Hematopoietic multipotent progenitor cell treated with erythropoietin and hydrocortisone succinate and interleukin-3 and kit ligand, for 15 days (in vitro differentiated cells): ENCODE measurements at regions not wholly inside any gene's neighbourhood (a gene's known extent, or its start where the extent isn't known, plus 50 kb on each side); places are given as distances from the start of the nearest gene placed in this dataset.
"Not testable (repeated sequence)": the region's sequence is repeated elsewhere in the genome, so short reads cannot be mapped to it uniquely, and the experiment has no call there.

Experiments used
- DNase-seq: peaks from one replicate; pipeline ENCODE4 v3.0.0-alpha.2; 2015; ENCODE audit warnings: low spot score

- DNase-seq, result no peak
Measured at GRCh38 chr3:137116619-137117018, 158.8 kb downstream of the IL20RB start.

- no peak for DNase-seq
Measured at GRCh38 chr3:137121704-137122314, 164.0 kb downstream of the IL20RB start.

GRCh38 chr3:137131081-137131480 lies 173.3 kb downstream of the IL20RB start:
- DNase-seq, result no peak

GRCh38 chr3:137134431-137134830 lies 176.6 kb downstream of the IL20RB start:
- no peak for DNase-seq

DNA sequence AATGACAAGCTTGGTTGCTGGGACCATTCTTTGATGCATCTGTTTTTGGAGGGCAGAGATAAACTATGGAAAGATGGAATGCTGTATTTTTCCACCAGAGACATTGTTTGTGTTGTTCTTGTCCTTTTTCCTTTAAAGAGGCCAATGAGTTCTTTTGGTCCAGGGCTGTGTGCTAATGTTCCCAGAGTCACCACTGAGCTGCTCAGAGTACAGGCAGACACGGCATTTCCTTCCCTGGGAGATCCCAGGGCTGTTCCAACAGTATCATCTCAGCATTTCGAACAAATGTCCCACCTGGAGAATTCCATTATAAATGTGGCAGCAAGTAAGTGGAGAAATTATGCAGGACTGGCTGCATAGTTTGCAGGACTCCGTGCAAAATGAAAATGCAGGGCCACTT lies 190.6 kb downstream of the IL20RB start:
- no peak for DNase-seq

DNA sequence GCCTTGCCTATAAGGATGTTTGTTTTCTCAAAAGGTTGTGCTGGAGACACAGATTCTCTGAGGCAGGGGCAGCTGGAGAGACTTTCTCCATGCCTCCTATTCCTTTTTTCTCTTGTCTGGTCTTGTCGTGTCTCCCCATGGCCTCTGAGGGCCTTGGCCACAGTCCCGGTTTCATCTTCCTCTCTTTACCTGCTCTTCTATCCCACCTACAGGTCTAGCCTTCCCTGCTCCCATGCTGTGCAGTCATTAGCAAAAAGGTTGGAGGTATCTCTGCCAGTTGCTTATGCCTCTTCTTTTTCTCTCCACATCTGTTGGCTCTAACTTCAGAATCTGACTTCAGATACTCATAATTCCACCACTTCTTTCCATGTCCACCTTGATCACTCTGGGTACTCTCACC lies 191.1 kb downstream of the IL20RB start:
- DNase-seq, result no peak

DNA sequence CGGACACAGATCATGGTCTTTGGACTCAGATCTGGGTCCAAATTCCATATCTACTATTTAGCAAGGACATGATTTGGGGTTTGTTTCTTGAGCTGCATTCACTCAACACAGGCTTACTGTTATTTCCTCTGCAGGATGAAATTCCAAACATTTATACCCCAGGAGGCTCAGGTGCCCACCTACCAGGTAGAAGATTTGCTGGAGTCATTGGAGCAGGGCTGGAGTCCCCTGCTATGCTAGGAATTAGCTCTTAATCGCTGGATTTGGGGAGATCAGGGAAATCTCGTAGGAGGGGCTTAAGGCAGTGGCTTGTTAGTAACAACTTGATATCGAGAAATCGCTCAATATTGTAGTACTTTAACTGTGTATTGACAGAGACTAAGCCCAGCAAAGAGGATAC lies 193.0 kb downstream of the IL20RB start:
- no peak for DNase-seq

DNA sequence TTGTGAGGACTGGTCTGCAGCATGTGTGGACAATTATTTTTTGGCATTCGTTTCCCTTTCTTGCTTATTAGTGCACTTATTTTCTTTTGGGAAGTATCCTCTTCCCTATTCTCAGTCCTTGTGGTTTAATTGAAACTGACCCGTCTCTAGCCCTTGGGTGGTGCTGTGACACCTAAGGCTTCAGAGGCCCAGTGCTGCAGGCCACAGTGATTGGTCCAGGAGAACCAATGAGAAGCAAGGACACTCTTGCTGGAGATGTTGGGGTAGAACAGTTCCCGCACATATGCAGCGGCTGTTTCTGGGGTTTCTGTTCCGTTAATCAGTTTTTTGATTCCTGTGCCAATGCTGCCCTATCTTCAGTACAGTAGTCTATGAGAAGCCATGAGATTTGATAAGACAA lies 195.3 kb downstream of the IL20RB start:
- not testable (repeated sequence) for DNase-seq

DNA sequence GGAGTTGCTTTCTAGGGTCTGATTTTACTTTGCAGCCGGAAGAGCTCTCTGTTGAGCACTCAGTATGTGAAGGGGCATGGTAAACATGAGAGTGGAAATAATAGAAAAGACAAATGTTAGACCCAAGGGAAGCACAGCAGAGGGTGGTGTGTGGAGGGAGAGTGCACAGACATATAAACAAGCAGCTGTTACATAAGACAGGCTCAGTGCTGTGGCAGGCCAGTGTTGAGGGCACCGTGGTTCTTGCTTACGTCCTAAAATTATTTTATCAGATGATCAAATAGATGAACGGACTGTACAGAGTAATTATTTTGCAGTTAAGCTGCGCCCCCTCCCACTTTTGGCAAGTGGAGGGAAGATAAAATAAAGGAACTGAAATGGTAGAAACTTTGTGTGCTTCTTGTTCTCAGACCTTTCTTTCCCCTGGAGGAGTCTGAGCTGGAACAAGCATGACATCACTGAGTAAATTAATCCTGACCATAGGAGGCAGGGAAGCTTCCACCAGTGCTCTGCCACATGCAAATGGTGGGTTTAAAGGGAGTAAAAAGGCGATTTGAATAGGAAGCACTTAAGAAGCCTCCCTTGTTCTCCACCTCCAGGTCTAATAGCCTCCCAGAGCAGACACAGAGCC lies 205.6 kb downstream of the IL20RB start:
- DNase-seq, result no peak

- no peak for DNase-seq
Measured at GRCh38 chr3:137163958-137164357, 206.2 kb downstream of the IL20RB start.

GRCh38 chr3:137165117-137165806 lies 207.5 kb downstream of the IL20RB start:
- DNase-seq, result no peak

DNA sequence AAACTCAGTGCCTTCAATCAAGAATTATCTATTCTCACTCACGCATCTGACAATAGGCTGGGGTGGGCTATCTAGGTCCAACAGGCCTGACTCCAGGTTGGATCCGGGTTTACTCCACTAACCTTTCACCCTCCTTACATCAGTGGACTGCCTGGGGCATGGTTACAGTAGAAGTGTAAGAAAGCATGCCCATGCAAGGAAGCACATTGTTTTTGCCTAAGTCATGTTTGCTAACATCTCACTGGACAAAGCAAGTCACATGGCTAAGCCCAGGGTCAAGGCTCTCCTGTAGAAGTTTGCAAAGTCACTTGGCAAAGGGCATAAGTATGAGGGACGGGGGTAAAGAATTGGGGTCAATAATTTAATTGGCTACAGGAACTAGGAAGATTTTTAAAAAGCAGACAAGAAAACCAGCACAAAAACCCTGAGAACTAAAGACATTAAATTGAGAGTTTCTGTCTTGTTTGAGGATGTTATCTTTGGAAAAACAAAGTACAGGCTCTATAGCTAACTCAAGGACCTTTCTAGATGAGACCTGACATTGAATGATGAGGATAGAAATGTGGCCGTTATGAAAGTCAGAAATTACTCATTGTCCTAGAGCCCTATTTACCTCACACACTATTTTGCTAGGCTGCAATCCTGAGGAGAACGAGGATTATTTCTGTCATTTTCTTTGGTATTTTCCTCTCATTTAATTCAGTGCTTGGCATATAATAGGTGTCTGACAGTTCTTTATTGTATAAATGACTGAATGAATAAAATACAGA lies 214.2 kb downstream of the IL20RB start:
- DNase-seq, result no peak

DNA sequence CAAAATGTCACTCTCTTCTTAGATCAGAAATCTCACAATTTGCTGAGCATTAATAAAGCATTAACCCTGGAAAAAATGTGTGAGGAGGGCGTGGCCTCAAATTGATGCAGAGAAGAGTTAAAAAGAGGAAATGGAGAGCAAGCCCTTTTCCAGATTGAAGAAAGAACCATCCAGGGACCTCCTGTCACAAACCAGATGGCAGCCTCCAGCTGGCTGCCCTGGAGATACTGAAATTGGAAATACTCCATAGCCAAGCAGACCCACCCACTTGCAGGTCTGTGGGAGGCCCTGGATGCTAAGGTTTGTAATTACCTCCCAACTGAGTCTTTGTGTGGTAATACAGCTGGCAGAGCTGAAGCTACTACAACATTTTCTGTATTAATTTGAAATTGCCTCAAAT lies 214.9 kb downstream of the IL20RB start:
- no peak for DNase-seq

GRCh38 chr3:137174514-137174913 lies 216.7 kb downstream of the IL20RB start:
- DNase-seq, result no peak

DNA sequence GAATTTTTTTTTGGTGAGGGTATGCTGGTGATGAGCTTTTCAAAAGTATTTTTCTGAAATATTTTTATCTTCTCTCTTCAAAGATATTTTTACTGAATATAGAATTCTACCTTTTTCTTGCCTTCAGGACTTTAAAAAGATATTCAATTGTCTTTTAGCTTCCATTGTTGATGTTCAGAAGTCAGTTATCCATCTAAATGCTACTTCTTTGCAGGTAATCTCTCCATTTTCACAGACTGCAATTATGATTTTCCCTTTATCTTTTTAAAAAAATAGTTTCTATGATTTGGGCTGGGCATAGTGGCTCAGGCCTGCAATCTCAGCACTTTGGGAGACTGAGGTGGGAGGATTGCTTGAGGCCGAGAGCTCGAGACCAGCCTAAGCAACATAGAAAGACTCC lies 222.4 kb downstream of the IL20RB start:
- DNase-seq, result no peak

GRCh38 chr3:137191133-137191923 lies 233.5 kb downstream of the IL20RB start:
- DNase-seq, result no peak

GRCh38 chr3:137191951-137192350 lies 234.2 kb downstream of the IL20RB start:
- DNase-seq, result no peak

DNA sequence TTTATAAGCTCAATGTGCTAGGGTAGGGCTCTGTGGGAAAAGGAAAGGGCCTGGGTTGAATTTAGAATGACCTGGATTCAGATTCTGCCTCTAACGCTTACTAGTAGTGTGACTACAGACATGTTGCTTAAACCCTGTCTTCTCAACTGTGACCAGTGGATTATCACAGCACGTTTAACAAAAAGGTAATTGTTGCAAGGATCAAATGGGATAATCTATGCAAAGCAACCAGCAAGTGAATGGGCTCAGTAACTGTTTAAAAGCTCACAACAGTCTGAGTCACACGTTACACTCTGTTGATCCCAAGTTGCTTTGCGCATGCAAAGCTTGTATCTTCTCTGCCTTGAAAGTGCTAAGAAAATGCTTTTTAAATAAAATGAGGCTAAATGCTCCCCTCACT lies 236.5 kb downstream of the IL20RB start:
- DNase-seq, result no peak

GRCh38 chr3:137198374-137198773 lies 240.6 kb downstream of the IL20RB start:
- not testable (repeated sequence) for DNase-seq

DNA sequence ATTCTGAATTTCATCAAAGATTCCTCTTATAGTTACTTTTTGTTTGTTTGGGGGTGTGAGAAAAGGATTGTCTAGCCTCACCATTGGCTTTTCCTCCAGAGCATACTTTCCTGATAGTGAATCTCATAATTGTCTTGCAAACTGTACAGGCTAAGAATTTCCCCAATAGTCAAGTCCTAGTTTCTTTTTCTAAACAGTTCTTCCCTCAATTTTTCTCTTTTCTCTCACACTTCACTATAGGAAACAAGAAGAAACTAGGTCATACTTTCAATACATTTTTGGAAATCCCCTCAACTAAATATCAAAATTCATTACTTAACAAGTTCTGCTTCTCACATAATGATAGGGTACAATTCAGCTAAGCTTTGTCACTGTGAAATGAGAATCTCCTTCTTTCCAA lies 241.9 kb downstream of the IL20RB start:
- no peak for DNase-seq

DNA sequence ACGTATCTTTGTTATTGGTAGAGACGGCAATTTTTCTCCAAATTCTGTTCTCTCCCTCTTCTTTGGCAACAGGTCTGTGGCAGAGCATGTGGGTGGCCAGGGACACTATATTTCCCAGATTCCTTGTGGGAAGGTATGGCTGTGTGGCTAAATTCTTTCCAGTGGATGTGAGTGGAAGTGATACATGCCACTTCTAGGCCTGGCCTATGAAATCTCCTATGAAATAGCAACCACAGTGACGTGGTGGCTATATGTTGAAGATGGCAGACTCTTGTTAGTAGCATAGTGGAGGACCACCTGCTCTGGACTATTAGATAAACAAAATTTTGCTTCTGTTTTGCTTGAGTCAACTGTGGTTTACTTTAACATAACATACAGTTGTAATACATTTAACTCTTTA lies 243.3 kb downstream of the IL20RB start:
- DNase-seq, result no peak

GRCh38 chr3:137202941-137203340 lies 245.2 kb downstream of the IL20RB start:
- DNase-seq, result no peak
